GM13977 (cell line): ENCODE measurements at regions not wholly inside any gene's neighbourhood (a gene's known extent, or its start where the extent isn't known, plus 50 kb on each side); places are given as distances from the start of the nearest gene placed in this dataset.

Experiments
- DNase-seq: peaks from one replicate; pipeline ENCODE4 v3.0.0; 2012; ENCODE audit warnings: low spot score
- in situ Hi-C: fragments of 300-500 bp; cut with MboI; formaldehyde crosslinking; loops from one replicate; pipeline ENCODE4 v1.12.0; 2022; ENCODE audit warnings: low sequenced_read_pairs, low pct_unique_long_range_greater_than_20kb, mixed read lengths, inconsistent platforms; ENCODE audit not compliant: unreplicated experiment
- TF ChIP-seq, protein P1 (sequence below): IDR thresholded peaks from 2 replicates; pipeline ENCODE4 v1.5.1; 2012; ENCODE audit warnings: mild to moderate bottlenecking, control low read depth; ENCODE audit not compliant: insufficient read depth; ENCODE audit errors: extremely low read depth, missing control alignments

GRCh38 chr3:31230425-31231223 is 302.1 kb upstream of the STT3B start:
- DNase-seq, result no peak
- TF ChIP-seq, protein P1, sequence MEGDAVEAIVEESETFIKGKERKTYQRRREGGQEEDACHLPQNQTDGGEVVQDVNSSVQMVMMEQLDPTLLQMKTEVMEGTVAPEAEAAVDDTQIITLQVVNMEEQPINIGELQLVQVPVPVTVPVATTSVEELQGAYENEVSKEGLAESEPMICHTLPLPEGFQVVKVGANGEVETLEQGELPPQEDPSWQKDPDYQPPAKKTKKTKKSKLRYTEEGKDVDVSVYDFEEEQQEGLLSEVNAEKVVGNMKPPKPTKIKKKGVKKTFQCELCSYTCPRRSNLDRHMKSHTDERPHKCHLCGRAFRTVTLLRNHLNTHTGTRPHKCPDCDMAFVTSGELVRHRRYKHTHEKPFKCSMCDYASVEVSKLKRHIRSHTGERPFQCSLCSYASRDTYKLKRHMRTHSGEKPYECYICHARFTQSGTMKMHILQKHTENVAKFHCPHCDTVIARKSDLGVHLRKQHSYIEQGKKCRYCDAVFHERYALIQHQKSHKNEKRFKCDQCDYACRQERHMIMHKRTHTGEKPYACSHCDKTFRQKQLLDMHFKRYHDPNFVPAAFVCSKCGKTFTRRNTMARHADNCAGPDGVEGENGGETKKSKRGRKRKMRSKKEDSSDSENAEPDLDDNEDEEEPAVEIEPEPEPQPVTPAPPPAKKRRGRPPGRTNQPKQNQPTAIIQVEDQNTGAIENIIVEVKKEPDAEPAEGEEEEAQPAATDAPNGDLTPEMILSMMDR, result no peak
- in situ Hi-C loops, result no loop called here

GRCh38 chr3:31232055-31233025 is 300.4 kb upstream of the STT3B start:
- TF ChIP-seq, protein P1, result no peak
- no peak for DNase-seq
- in situ Hi-C loops, result no loop called here

GRCh38 chr3:31234145-31234544 is 298.6 kb upstream of the STT3B start:
- TF ChIP-seq, protein P1, result no peak

GRCh38 chr3:31235062-31235700 is 297.5 kb upstream of the STT3B start:
- DNase-seq, result no peak
- TF ChIP-seq, protein P1, result no peak
- in situ Hi-C loops, result no loop called here

More at GRCh38 chr3:31234145-31234544, 298.6 kb upstream of the STT3B start:
- DNase-seq, result no peak
- in situ Hi-C loops, result no loop called here

- TF ChIP-seq, protein P1, result no peak
- in situ Hi-C loops, result no loop called here
- no peak for DNase-seq
Measured at GRCh38 chr3:31237887-31238286, 294.8 kb upstream of the STT3B start.

GRCh38 chr3:31240013-31240412 is 292.7 kb upstream of the STT3B start:
- TF ChIP-seq, protein P1, result no peak
- DNase-seq, result no peak
- in situ Hi-C loops, result no loop called here
